HG03175 (cell line): ENCODE measurements at regions not wholly inside any gene's neighbourhood (a gene's known extent, or its start where the extent isn't known, plus 50 kb on each side); places are given as distances from the start of the nearest gene placed in this dataset.
"Not testable (repeated sequence)": the region's sequence is repeated elsewhere in the genome, so short reads cannot be mapped to it uniquely, and the experiment has no call there.

Experiments used
- ATAC-seq: cut with Tn5 transposase; IDR thresholded peaks from one replicate; pipeline ENCODE4 v1.9.1; 2021; ENCODE audit warnings: mild to moderate bottlenecking, moderate library complexity; ENCODE audit not compliant: unreplicated experiment

DNA sequence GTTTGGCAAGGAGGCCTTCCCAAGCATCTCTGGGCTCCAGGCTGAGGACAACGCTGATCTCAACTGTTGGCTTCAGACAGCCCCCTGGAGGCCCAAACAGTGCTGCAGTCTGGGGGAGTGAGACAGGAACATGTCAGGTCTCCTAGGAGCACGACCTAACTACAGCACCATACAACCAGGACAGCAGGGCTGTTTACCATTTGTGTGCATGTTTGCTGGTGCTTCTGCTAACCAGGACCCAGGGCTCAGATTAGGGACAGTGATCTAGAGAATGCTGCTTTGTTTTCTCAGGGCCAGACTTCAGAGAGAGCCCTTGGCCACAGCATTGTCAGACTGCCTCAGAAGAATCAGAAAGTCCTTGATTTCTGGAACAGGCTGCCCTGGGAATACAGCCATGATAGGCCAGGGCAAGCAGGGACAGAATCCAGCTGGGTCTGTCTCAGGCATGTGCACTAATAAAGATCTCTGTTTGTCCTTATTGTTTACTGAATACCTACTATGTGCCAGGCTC, 126.5 kb downstream of the VPREB1 start:
- ATAC-seq: no peak

- no peak for ATAC-seq
Measured at GRCh38 chr22:22372086-22372485, 127.5 kb downstream of the VPREB1 start.

GRCh38 chr22:22374163-22374562, 129.6 kb downstream of the VPREB1 start:
- no peak for ATAC-seq

GRCh38 chr22:22374579-22374978, 130.0 kb downstream of the VPREB1 start:
- no peak for ATAC-seq

DNA sequence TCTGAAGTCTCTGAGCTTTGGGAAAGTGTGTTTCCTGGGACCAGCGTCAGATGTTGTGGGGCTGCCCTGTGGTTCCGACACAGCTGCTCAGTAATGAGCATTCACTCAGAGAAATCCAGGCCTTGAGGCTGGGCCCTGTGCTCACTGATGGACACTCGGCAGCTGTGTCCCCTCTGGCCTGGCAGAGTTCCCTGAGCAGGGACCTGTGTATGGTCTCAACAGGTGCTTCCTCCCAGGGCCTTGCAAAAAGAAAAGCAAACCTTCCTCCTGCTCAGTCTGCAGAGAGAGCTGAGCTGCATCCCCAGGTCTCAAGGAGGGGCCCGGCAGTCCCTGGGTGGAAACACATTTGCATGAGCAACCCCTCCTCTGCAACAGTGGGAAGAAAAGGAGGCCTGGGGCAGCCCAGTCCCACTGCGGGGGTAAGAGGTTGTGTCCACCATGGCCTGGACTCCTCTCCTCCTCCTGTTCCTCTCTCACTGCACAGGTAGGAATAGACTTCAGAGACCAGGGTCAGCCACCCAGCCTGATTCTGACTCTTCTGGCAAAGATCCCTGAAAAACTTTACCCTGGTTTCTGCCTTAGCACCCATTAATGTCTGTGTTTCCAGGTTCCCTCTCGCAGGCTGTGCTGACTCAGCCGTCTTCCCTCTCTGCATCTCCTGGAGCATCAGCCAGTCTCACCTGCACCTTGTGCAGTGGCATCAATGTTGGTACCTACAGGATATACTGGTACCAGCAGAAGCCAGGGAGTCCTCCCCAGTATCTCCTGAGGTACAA, 131.2 kb downstream of the VPREB1 start:
- no peak for ATAC-seq

DNA sequence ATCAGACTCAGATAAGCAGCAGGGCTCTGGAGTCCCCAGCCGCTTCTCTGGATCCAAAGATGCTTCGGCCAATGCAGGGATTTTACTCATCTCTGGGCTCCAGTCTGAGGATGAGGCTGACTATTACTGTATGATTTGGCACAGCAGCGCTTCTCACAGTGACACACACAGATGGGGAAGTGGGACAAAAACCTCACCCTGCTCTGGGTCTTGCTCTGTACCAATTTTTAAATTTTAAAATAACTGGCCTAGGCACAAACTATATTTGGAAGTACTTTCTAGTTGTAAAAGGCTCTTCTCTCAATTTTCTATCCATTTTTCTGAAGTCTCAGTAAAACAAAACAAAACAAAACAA, 131.7 kb downstream of the VPREB1 start:
- no peak for ATAC-seq

DNA sequence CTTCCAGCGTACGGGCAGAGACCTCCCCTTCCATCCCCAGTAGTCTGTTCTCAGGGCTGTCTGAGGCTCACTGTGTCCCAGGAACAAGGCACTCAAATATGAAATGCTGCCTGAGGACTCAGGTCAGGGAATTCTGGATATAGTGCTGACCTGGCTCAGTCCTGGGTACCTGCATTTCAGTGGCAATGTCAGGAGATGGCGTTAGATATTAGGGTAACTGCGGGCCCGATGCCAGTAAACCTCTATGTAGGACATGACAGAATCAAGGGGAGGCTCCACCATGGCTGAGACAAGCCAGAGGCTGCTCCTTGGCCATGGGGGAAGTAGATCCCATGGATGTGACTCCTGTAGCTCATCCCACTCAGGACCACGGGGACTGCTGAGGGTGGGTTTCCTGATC, 131.7 kb downstream of the ZNF280B start:
- not testable (repeated sequence) for ATAC-seq

- ATAC-seq: no peak
Measured at GRCh38 chr22:22377335-22377734, 131.2 kb downstream of the ZNF280B start.

- no peak for ATAC-seq
Measured at GRCh38 chr22:22378446-22379415, 129.8 kb downstream of the ZNF280B start.

GRCh38 chr22:22380098-22381030, 128.2 kb downstream of the ZNF280B start:
- ATAC-seq: no peak

DNA sequence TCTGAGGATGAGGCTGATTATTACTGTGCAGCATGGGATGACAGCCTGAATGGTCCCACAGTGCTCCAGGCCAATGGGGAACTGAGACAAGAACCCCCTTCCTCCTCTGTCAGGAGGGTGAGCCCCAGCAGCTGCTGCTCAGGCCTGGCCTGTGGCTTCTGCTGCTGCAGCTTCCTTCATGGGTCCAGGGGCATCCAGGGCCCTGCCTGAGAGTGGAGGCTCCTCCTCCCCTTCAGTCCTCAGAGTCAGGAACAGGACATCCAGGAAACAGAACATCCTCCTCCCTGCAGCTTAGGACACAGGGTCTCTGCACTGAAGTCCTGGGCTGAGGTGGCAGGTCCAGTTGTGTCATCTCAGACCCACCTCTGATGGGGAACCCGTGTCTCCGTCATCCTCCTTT, 127.2 kb downstream of the ZNF280B start:
- not testable (repeated sequence) for ATAC-seq

- ATAC-seq: no peak
Measured at GRCh38 chr22:22384267-22384666, 124.3 kb downstream of the ZNF280B start.

DNA sequence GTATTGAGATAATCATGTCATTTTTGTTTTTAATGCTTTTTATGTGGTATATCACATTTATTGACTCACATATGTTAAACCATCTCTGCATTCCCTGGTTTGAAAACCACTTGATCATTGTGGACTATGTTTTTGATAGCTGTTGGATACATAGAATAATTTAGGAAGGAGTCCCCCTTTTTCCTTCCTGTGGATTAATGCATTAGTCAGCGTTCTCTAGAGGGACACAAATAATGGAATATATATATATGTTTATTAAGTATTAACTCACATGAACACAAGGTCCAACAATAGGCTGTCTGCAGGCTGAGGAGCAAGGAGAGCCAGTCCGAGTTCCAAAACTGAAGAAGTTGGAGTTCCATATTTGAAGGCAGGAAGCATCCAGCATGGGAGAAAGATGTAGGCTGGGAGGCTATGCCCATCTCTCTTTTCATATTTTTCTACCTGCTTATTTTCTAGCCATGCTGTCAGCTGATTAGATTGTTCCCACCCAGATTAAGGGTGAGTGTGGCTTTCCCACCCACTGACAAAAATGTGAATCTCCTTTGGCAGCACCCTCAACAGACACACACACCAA, 123.8 kb downstream of the ZNF280B start:
- no peak for ATAC-seq

- ATAC-seq: no peak
Measured at GRCh38 chr22:22386602-22387385, 121.7 kb downstream of the ZNF280B start.

DNA sequence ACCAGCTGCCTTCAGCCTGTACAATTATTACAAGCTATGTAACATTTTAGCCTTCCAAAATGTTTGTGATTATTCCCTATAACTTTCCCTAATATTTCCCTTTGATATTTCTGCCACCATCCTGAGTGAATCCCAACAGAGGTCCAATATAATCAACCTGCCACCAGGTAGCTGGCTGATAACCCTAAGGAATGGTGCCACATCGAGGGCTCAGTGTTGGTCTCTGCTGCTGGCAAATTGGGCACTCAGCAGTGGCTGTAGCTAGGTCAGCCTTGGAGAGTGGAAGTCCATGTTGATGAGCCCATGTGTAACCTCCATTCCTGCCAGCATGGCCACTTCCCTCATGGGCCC, 121.2 kb downstream of the ZNF280B start:
- no peak for ATAC-seq

- ATAC-seq: no peak
Measured at GRCh38 chr22:22388090-22388489, 120.5 kb downstream of the ZNF280B start.

DNA sequence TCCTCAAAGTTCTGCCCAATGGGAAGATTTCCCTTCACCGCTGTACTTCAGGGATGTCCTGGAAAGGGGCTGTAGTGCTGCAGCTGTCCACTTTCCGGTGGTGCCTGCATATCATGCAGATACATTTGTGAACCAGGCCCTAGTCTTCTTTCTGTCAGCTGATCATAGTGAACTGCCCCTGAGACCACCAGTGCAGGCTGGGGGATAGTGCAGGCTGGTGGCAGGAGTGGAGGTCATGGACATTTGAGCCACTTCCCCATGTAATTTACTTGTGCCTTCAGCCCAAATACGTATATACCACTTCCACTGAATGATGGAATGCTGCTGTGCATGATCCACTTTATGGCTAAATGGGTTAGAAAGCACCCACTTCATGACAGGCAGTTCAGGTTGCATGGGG, 120.0 kb downstream of the ZNF280B start:
- no peak for ATAC-seq

DNA sequence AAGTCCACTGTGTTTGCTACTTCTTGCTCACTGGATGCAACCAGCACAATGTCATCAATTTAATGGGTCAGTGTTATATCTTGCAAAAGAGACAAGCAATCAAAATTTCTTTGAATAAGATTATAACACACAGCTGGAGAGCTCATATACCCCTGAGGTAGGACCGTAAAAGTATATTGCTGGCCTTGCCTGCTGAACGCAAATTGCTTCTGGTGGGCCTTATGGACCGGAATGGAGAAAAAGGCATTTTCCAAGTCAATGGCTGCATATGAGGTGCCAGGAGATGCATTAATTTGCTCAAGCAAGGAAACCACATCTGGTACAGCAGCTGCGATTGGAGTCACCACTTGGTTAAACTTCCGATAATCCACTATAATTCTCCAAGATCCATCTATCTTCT, 119.1 kb downstream of the ZNF280B start:
- ATAC-seq: no peak

- no peak for ATAC-seq
Measured at GRCh38 chr22:22390989-22391388, 117.6 kb downstream of the ZNF280B start.

- no peak for ATAC-seq
Measured at GRCh38 chr22:22391543-22391942, 117.0 kb downstream of the ZNF280B start.
